ENCODE measurements at regions not wholly inside any gene's neighbourhood (a gene's known extent, or its start where the extent isn't known, plus 50 kb on each side); places are given as distances from the start of the nearest gene placed in this dataset.
"Not testable (repeated sequence)": the region's sequence is repeated elsewhere in the genome, so short reads cannot be mapped to it uniquely, and the experiment has no call there.

GRCh38 chr11:38900211-38900610 is 2302.2 kb upstream of the RAG2 start:
- no peaks in the 10 kb centered on the region for H3K36me3 ChIP-seq (ENCODE audit: control insufficient read depth, insufficient read depth, low read length)
- TF ChIP-seq, protein P1, sequence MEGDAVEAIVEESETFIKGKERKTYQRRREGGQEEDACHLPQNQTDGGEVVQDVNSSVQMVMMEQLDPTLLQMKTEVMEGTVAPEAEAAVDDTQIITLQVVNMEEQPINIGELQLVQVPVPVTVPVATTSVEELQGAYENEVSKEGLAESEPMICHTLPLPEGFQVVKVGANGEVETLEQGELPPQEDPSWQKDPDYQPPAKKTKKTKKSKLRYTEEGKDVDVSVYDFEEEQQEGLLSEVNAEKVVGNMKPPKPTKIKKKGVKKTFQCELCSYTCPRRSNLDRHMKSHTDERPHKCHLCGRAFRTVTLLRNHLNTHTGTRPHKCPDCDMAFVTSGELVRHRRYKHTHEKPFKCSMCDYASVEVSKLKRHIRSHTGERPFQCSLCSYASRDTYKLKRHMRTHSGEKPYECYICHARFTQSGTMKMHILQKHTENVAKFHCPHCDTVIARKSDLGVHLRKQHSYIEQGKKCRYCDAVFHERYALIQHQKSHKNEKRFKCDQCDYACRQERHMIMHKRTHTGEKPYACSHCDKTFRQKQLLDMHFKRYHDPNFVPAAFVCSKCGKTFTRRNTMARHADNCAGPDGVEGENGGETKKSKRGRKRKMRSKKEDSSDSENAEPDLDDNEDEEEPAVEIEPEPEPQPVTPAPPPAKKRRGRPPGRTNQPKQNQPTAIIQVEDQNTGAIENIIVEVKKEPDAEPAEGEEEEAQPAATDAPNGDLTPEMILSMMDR (conservative IDR thresholded peaks at IDR 0.05), result no peak
- H3K9ac ChIP-seq (ENCODE audit: extremely low read depth, low read length, poor library complexity, severe bottlenecking), result no peak overlapping the region
- no peaks in the 10 kb centered on the region for H3K36me3 Mint-ChIP-seq (ENCODE audit: low read depth)
- no peaks in the 10 kb centered on the region for H3K4me1 ChIP-seq (ENCODE audit: control insufficient read depth, insufficient read depth, low read length)
- H3K4me1 Mint-ChIP-seq, result peaks cover 6% of the 10 kb centered on the region
- no peaks in the 10 kb centered on the region for H3K9me3 ChIP-seq (ENCODE audit: control insufficient read depth, low read length)
- H3K27ac Mint-ChIP-seq, result peak overlapping the region; percentile 62
- H3K9me3 Mint-ChIP-seq, result no peaks in the 10 kb centered on the region
- H3K27me3 Mint-ChIP-seq (ENCODE audit: insufficient read depth), result no peaks in the 10 kb centered on the region
- H3K27me3 ChIP-seq (ENCODE audit: control insufficient read depth, insufficient read depth, low read length, poor library complexity, severe bottlenecking), result no peaks in the 10 kb centered on the region
- WGBS, 2 experiments (ENCODE audit: insufficient coverage in 1 of 2, insufficient read length in 1 of 2), result 78% methylated on average over 6 of the region's 6 CpGs; no CpG with 5 or more reads in 1 of the 2 experiments
- H3K4me3 Mint-ChIP-seq, result no peak overlapping the region
- DNase-seq, result no peak
- H3K4me3 ChIP-seq (ENCODE audit: low read length), result no peak overlapping the region
- H3K27ac ChIP-seq (ENCODE audit: low read depth, low read length), result no peak overlapping the region

GRCh38 chr11:38894201-38894600 is 2296.2 kb upstream of the RAG2 start:
- not testable (repeated sequence) for H3K9me3 ChIP-seq (ENCODE audit: control insufficient read depth, low read length); H3K9me3 Mint-ChIP-seq; H3K9ac ChIP-seq (ENCODE audit: extremely low read depth, low read length, poor library complexity, severe bottlenecking); DNase-seq; H3K4me3 ChIP-seq (ENCODE audit: low read length); H3K36me3 ChIP-seq (ENCODE audit: control insufficient read depth, insufficient read depth, low read length); H3K4me1 ChIP-seq (ENCODE audit: control insufficient read depth, insufficient read depth, low read length); H3K27ac ChIP-seq (ENCODE audit: low read depth, low read length); H3K4me1 Mint-ChIP-seq; H3K36me3 Mint-ChIP-seq (ENCODE audit: low read depth); H3K27me3 Mint-ChIP-seq (ENCODE audit: insufficient read depth); H3K27me3 ChIP-seq (ENCODE audit: control insufficient read depth, insufficient read depth, low read length, poor library complexity, severe bottlenecking); H3K4me3 Mint-ChIP-seq; H3K27ac Mint-ChIP-seq
- 87 to 91% methylated on average over 6 of the region's 6 CpGs for WGBS, 2 experiments (ENCODE audit: insufficient coverage in 1 of 2, insufficient read length in 1 of 2)

- DNase-seq, result no peak
- no peaks in the 10 kb centered on the region for H3K36me3 Mint-ChIP-seq (ENCODE audit: low read depth)
Measured at GRCh38 chr11:38884145-38884865, 2286.3 kb upstream of the RAG2 start.

More at GRCh38 chr11:38884145-38884865, 2286.3 kb upstream of the RAG2 start:
- Mint-ChIP-seq H3K27ac (no peak overlapping the region), H3K4me3 (no peak overlapping the region), H3K4me1 (peaks cover 1% of the 10 kb centered on the region), H3K27me3 (ENCODE audit: insufficient read depth) (no peaks in the 10 kb centered on the region), H3K9me3 (no peaks in the 10 kb centered on the region)
- no peak overlapping the region for H3K9ac ChIP-seq (ENCODE audit: extremely low read depth, low read length, poor library complexity, severe bottlenecking)
- WGBS, 2 experiments (ENCODE audit: insufficient coverage in 1 of 2, insufficient read length in 1 of 2), result 89% methylated on average over 6 of the region's 6 CpGs; no CpG with 5 or more reads in 1 of the 2 experiments
- H3K4me1 ChIP-seq (ENCODE audit: control insufficient read depth, insufficient read depth, low read length), result no peaks in the 10 kb centered on the region
- H3K27me3 ChIP-seq (ENCODE audit: control insufficient read depth, insufficient read depth, low read length, poor library complexity, severe bottlenecking), result no peaks in the 10 kb centered on the region
- no peaks in the 10 kb centered on the region for H3K9me3 ChIP-seq (ENCODE audit: control insufficient read depth, low read length)
- TF ChIP-seq, protein P1 (conservative IDR thresholded peaks at IDR 0.05), result no peak
- H3K36me3 ChIP-seq (ENCODE audit: control insufficient read depth, insufficient read depth, low read length), result no peaks in the 10 kb centered on the region
- no peak overlapping the region for H3K27ac ChIP-seq (ENCODE audit: low read depth, low read length)
- no peak overlapping the region for H3K4me3 ChIP-seq (ENCODE audit: low read length)
